Endodermal cell (in vitro differentiated cells): ENCODE measurements at regions not wholly inside any gene's neighbourhood (a gene's known extent, or its start where the extent isn't known, plus 50 kb on each side); places are given as distances from the start of the nearest gene placed in this dataset.

Experiments used
- DNase-seq: peaks from one replicate; pipeline ENCODE4 v3.0.0-alpha.2; 2017
- H3K27ac ChIP-seq: 2 replicates; pipeline ENCODE4 v1.5.1; 2013; ENCODE audit warnings: mild to moderate bottlenecking, low read depth, low read length, moderate library complexity
- H3K27me3 ChIP-seq: 2 replicates; pipeline ENCODE4 v1.6.1; 2013; ENCODE audit warnings: mild to moderate bottlenecking, low read length, moderate library complexity; ENCODE audit not compliant: insufficient read depth, control insufficient read depth, poor library complexity, severe bottlenecking
- H3K36me3 ChIP-seq: 2 replicates; pipeline ENCODE4 v1.7.0; 2013; ENCODE audit warnings: mild to moderate bottlenecking, low read length, moderate library complexity; ENCODE audit not compliant: control insufficient read depth, insufficient read depth
- H3K4me1 ChIP-seq: one replicate; pipeline ENCODE4 v1.7.0; 2013; ENCODE audit warnings: low read length; ENCODE audit not compliant: control insufficient read depth, insufficient read depth
- H3K4me3 ChIP-seq: 2 replicates; pipeline ENCODE4 v1.5.1; 2013; ENCODE audit warnings: mild to moderate bottlenecking, low read length, moderate library complexity
- H3K9ac ChIP-seq: 2 replicates; pipeline ENCODE4 v1.6.1; 2013; ENCODE audit warnings: mild to moderate bottlenecking, low read length, moderate library complexity; ENCODE audit not compliant: poor library complexity, severe bottlenecking; ENCODE audit errors: extremely low read depth
- H3K9me3 ChIP-seq: 2 replicates; pipeline ENCODE4 v1.6.1; 2013; ENCODE audit warnings: mild to moderate bottlenecking, low read length, moderate library complexity; ENCODE audit not compliant: control insufficient read depth
- H3K27ac Mint-ChIP-seq: 2 replicates; pipeline ENCODE4 v1.8.0; 2020; ENCODE audit warnings: mixed read lengths
- H3K27me3 Mint-ChIP-seq: 2 replicates; pipeline ENCODE4 v1.8.0; 2021; ENCODE audit warnings: mild to moderate bottlenecking, mixed read lengths; ENCODE audit not compliant: insufficient read depth
- H3K36me3 Mint-ChIP-seq: 2 replicates; pipeline ENCODE4 v1.8.0; 2020; ENCODE audit warnings: low read depth, mixed read lengths
- H3K4me1 Mint-ChIP-seq: 2 replicates; pipeline ENCODE4 v1.8.0; 2020; ENCODE audit warnings: mixed read lengths
- H3K4me3 Mint-ChIP-seq: 2 replicates; pipeline ENCODE4 v1.8.0; 2020; ENCODE audit warnings: mild to moderate bottlenecking, moderate library complexity, mixed read lengths
- H3K9me3 Mint-ChIP-seq: 2 replicates; pipeline ENCODE4 v1.8.0; 2020; ENCODE audit warnings: mild to moderate bottlenecking, mixed read lengths
- CTCF ChIP-seq: fragments of 200-600 bp; sonication (generic); conservative IDR thresholded peaks from 2 replicates; pipeline ENCODE4 v1.5.0; 2021; ENCODE audit warnings: antibody characterized with exemption, mild to moderate bottlenecking
- WGBS, 2 experiments: methylation state at CpG; one replicate each; pipeline versions ENCODE4 v1.1.5 to v1.1.7; 2013; ENCODE audit warnings: missing lambda C conversion rate in 2 of 2, mixed read lengths in 1 of 2; ENCODE audit not compliant: insufficient coverage in 1 of 2, insufficient read length in 1 of 2; 5-methylcytosine and 5-hydroxymethylcytosine counted together

GRCh38 chrX:10697616-10698317 is 77.4 kb upstream of the MID1 start:
- Histone ChIP-seq H3K27me3 (no peaks in the 10 kb centered on the region), H3K36me3 (no peaks in the 10 kb centered on the region), H3K4me3 (no peak overlapping the region), H3K9ac (no peak overlapping the region), H3K9me3 (peaks cover 9% of the 10 kb centered on the region), H3K4me1 (no peaks in the 10 kb centered on the region), H3K27ac (no peak overlapping the region)
- Mint-ChIP-seq H3K4me1 (no peaks in the 10 kb centered on the region), H3K4me3 (no peak overlapping the region), H3K9me3 (peaks cover 79% of the 10 kb centered on the region), H3K27ac (no peak overlapping the region), H3K27me3 (no peaks in the 10 kb centered on the region), H3K36me3 (no peaks in the 10 kb centered on the region)
- 93% methylated on average over 3 to 7 of the region's 7 CpGs for WGBS, 2 experiments
- DNase-seq = no peak
- no peak for TF ChIP-seq CTCF

GRCh38 chrX:10698318-10698640 is 77.9 kb upstream of the MID1 start:
- no peak overlapping the region for H3K4me3 Mint-ChIP-seq
- Histone ChIP-seq H3K9me3 (peaks cover 4% of the 10 kb centered on the region), H3K9ac (no peak overlapping the region), H3K27ac (no peak overlapping the region), H3K4me3 (no peak overlapping the region), H3K36me3 (no peaks in the 10 kb centered on the region), H3K27me3 (no peaks in the 10 kb centered on the region), H3K4me1 (no peaks in the 10 kb centered on the region)
- no peak for DNase-seq
- peaks cover 76% of the 10 kb centered on the region for H3K9me3 Mint-ChIP-seq
- WGBS, 2 experiments = no CpG with 5 or more reads among the region's 1 CpG
- H3K4me1 Mint-ChIP-seq = no peaks in the 10 kb centered on the region
- H3K36me3 Mint-ChIP-seq = no peaks in the 10 kb centered on the region
- TF ChIP-seq CTCF = no peak
- H3K27me3 Mint-ChIP-seq = no peaks in the 10 kb centered on the region
- H3K27ac Mint-ChIP-seq = no peak overlapping the region

DNA sequence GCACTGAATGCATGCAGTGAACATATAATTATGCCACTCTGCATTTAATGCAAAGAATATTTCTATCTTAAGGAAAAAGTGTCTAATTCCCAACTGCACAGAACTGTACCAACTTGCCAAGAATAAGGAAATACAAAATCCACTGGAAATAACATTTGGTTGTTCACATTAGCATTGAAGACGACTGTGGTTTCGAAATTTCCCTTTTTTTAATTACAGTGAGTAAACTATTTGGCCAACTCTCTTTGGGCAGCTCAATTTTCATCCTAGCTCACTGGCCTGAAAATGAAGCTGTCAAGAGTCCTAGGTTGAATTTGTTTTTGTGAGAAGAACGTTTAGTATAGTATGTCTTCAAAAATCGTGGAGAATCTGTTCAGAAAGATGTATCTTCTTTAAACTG is 81.6 kb upstream of the MID1 start:
- 87% methylated on average over 4 of the region's 4 CpGs; no CpG with 5 or more reads in 1 of the 2 experiments for WGBS, 2 experiments
- DNase-seq = no peak
- H3K4me1 Mint-ChIP-seq = no peaks in the 10 kb centered on the region
- Histone ChIP-seq H3K9ac (no peak overlapping the region), H3K4me3 (no peak overlapping the region), H3K9me3 (no peaks in the 10 kb centered on the region), H3K36me3 (no peaks in the 10 kb centered on the region), H3K27ac (no peak overlapping the region), H3K27me3 (no peaks in the 10 kb centered on the region), H3K4me1 (no peaks in the 10 kb centered on the region)
- no peaks in the 10 kb centered on the region for H3K36me3 Mint-ChIP-seq
- no peak overlapping the region for H3K4me3 Mint-ChIP-seq
- peaks cover 55% of the 10 kb centered on the region for H3K9me3 Mint-ChIP-seq
- no peak overlapping the region for H3K27ac Mint-ChIP-seq
- H3K27me3 Mint-ChIP-seq = no peaks in the 10 kb centered on the region
- TF ChIP-seq CTCF = no peak
